Prostate gland (tissue), 2 donors: ENCODE measurements at regions not wholly inside any gene's neighbourhood (a gene's known extent, or its start where the extent isn't known, plus 50 kb on each side); places are given as distances from the start of the nearest gene placed in this dataset.

Source experiments
- DNase-seq: peaks from one replicate; pipeline ENCODE4 v3.0.0-alpha.2; 2019; ENCODE audit warnings: low spot score
- H3K27ac ChIP-seq, 2 donors: fragments of 200-600 bp; sonication (generic); 2 replicates each; pipeline ENCODE4 v1.5.1; 2017 to 2019
- H3K27me3 ChIP-seq: fragments of 200-600 bp; sonication (generic); replicated peaks from 2 replicates; pipeline ENCODE4 v1.5.1; 2019; ENCODE audit not compliant: insufficient read depth
- H3K36me3 ChIP-seq, 2 donors: fragments of 200-600 bp; sonication (generic); 1 replicate in 1 of 2; 2 replicates in 1 of 2; pipeline versions ENCODE4 v1.5.1 to v1.8.1; 2017 to 2019
- H3K4me1 ChIP-seq: fragments of 200-600 bp; sonication (generic); replicated peaks from 2 replicates; pipeline ENCODE4 v1.5.1; 2019
- H3K4me3 ChIP-seq, 2 donors: fragments of 200-600 bp; sonication (generic); 2 replicates each; pipeline ENCODE4 v1.5.1; 2017 to 2019
- H3K9me3 ChIP-seq: fragments of 200-600 bp; sonication (generic); 2 replicates; pipeline ENCODE4 v1.5.1; 2017
- CTCF ChIP-seq, 4 experiments: fragments of 200-600 bp in 2 of 4; fragments of 450-650 bp in 2 of 4; sonication (generic) in 2 of 4; IDR thresholded peaks; 1 replicate in 3 of 4; 2 replicates in 1 of 4; pipeline ENCODE4 v1.5.1; 2016 to 2019; ENCODE audit warnings: antibody characterized with exemption in 4 of 4, mild to moderate bottlenecking in 2 of 4, moderate library complexity in 2 of 4
- POLR2A ChIP-seq: fragments of 450-650 bp; IDR thresholded peaks from one replicate; pipeline ENCODE4 v1.6.1; 2016; ENCODE audit warnings: antibody characterized with exemption, mild to moderate bottlenecking
- POLR2AphosphoS5 ChIP-seq: sonication (generic); formaldehyde crosslinking; IDR thresholded peaks from one replicate; pipeline ENCODE4 v1.6.1; 2017; ENCODE audit warnings: antibody characterized with exemption
- WGBS: methylation state at CpG from one replicate; pipeline ENCODE4 v1.1.5; 2018; 5-methylcytosine and 5-hydroxymethylcytosine counted together
- intact Hi-C: fragments of 100-400 bp; cut with DNase I; formaldehyde crosslinking; loops from one replicate; pipeline ENCODE4 v1.14.2; 2022

GRCh38 chr21:29419422-29419821 is 120.7 kb downstream of the BACH1 start:
- Histone ChIP-seq H3K4me1 (no peaks in the 10 kb centered on the region), H3K4me3 (no peak overlapping the region), H3K27me3 (no peaks in the 10 kb centered on the region), H3K9me3 (no peaks in the 10 kb centered on the region), H3K36me3 (no peaks in the 10 kb centered on the region), H3K27ac (no peak overlapping the region)
- intact Hi-C loops, result no loop called here
- no peak for TF ChIP-seq POLR2AphosphoS5
- TF ChIP-seq CTCF (IDR thresholded peaks at IDR 0.05), result no peak
- no peak for TF ChIP-seq POLR2A
- WGBS, result 96% methylated on average over 1 of the region's 1 CpG
- no peak for DNase-seq

GRCh38 chr21:29423099-29423870 is 124.6 kb downstream of the BACH1 start:
- intact Hi-C loops, result no loop called here
- H3K36me3 ChIP-seq, result no peaks in the 10 kb centered on the region
- H3K27ac ChIP-seq, result no peak overlapping the region
- H3K4me3 ChIP-seq, result no peak overlapping the region
- WGBS, result 27% methylated on average over 2 of the region's 2 CpGs
- DNase-seq, result no peak
- no peaks in the 10 kb centered on the region for H3K27me3 ChIP-seq
- no peaks in the 10 kb centered on the region for H3K4me1 ChIP-seq
- TF ChIP-seq POLR2AphosphoS5, result no peak
- no peak for TF ChIP-seq POLR2A
- no peak for TF ChIP-seq CTCF (IDR thresholded peaks at IDR 0.05)
- H3K9me3 ChIP-seq, result no peaks in the 10 kb centered on the region

DNA sequence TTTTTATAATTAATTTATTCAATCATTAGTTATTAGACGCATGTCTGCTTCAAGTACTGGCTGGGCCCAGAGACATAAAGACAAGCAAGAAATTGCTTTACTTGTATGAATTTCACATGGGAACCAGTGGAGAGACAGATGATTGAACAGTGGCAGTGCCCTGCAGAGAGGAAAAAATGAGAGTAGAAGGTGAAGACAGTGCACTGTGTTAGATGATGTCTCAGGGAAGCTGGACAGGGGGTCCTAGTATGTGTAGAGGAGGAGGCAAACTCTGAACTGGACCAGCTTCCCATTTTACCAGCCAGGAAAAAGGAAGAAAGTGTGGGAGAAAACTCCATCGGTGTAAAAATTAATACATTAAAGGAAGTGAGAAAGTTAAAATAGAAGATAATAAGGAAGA is 126.0 kb downstream of the BACH1 start:
- intact Hi-C loops, result no loop called here
- Histone ChIP-seq H3K9me3 (no peaks in the 10 kb centered on the region), H3K4me1 (no peaks in the 10 kb centered on the region), H3K27ac (no peak overlapping the region), H3K36me3 (no peaks in the 10 kb centered on the region), H3K4me3 (no peak overlapping the region), H3K27me3 (no peaks in the 10 kb centered on the region)
- TF ChIP-seq POLR2A, result no peak
- 93% methylated on average over 2 of the region's 2 CpGs for WGBS
- no peak for DNase-seq

- intact Hi-C loops, result no loop called here
- DNase-seq, result no peak
- Histone ChIP-seq H3K27me3 (no peaks in the 10 kb centered on the region), H3K27ac (no peak overlapping the region), H3K4me1 (no peaks in the 10 kb centered on the region), H3K36me3 (no peaks in the 10 kb centered on the region), H3K9me3 (no peaks in the 10 kb centered on the region), H3K4me3 (no peak overlapping the region)
- TF ChIP-seq CTCF (IDR thresholded peaks at IDR 0.05) (no peak), POLR2AphosphoS5 (no peak), POLR2A (no peak)
These were observed 130.5 kb downstream of the BACH1 start for GRCh38 chr21:29429218-29429617.

DNA sequence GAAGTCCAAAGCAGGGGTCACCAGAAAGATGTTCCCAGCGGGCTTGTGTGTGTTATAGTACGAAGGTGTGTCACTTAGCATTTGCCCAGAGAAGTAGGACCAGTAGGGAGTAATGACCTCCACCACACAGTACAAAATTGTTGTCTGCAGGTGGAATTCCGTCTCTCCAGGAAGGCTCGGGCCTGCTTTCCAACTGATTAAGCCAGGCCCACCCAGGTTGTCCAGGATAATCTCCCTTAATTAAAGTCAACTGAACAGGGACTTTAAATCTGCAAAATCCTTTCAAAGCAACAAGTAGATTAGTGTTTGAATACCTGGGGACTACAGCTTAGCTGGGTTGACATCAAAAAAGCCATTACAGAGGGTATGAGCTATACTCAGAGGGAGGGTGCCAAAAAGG is 131.3 kb downstream of the BACH1 start:
- no peaks in the 10 kb centered on the region for H3K27me3 ChIP-seq
- WGBS, result 99% methylated on average over 4 of the region's 4 CpGs
- DNase-seq, result no peak
- H3K4me1 ChIP-seq, result no peaks in the 10 kb centered on the region
- no peaks in the 10 kb centered on the region for H3K36me3 ChIP-seq
- intact Hi-C loops, result no loop called here
- TF ChIP-seq POLR2AphosphoS5 (no peak), POLR2A (no peak)
- no peak overlapping the region for H3K4me3 ChIP-seq
- no peak overlapping the region for H3K27ac ChIP-seq
- H3K9me3 ChIP-seq, result no peaks in the 10 kb centered on the region

DNA sequence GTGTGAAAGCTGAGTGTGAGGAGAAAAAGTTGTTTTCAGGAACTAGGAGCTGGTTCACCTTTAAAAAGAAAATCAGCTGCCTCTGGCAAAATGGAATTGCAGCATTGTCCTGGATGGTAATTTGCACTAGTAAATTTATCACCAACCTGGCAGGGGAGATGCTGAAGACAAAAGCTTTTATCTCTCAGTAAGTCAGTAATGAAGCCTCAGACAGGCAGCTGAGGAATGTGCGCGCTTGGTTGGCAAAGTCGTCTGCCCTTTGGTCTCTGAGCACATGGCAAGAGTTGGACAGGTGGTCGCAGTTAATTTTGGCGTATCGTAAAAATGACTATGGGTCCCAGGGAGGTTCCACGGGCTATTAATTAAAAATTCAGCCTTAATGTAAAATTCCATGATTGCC is 131.9 kb downstream of the BACH1 start:
- intact Hi-C loops, result no loop called here
- no peak for TF ChIP-seq POLR2AphosphoS5
- no peak for TF ChIP-seq CTCF (IDR thresholded peaks at IDR 0.05)
- no peak for TF ChIP-seq POLR2A

More for the DNA sequence above, 131.9 kb downstream of the BACH1 start:
- Histone ChIP-seq H3K36me3 (no peaks in the 10 kb centered on the region), H3K9me3 (no peaks in the 10 kb centered on the region), H3K4me3 (no peak overlapping the region), H3K4me1 (no peaks in the 10 kb centered on the region), H3K27ac (no peak overlapping the region), H3K27me3 (no peaks in the 10 kb centered on the region)
- DNase-seq, result no peak
- WGBS, result 78% methylated on average over 7 of the region's 7 CpGs
